Pancreas (tissue), 10 donors: ENCODE measurements at regions not wholly inside any gene's neighbourhood (a gene's known extent, or its start where the extent isn't known, plus 50 kb on each side); places are given as distances from the start of the nearest gene placed in this dataset.

Experiments
- ATAC-seq, 4 donors: fragments of 200-7000 bp; cut with Tn5 transposase; one replicate each; pipeline versions ENCODE4 v1.8.0 to v1.9.1; 2020; ENCODE audit warnings: mild to moderate bottlenecking in 4 of 4, moderate library complexity in 4 of 4
- DNase-seq, 6 donors: peaks; one replicate each; pipeline ENCODE4 v3.0.0-alpha.2; 2020
- FAIRE-seq: peaks from 2 replicates; lab custom pipeline; 2012; peaks lifted over from hg19 to GRCh38; lab: Jason Lieb, UNC
- H3K27ac ChIP-seq, 4 donors: fragments of 200-600 bp; sonication (generic); 1 replicate in 3 of 4; 2 replicates in 1 of 4; pipeline versions ENCODE4 v1.5.0 to v1.8.0; 2020
- H3K27me3 ChIP-seq, 4 donors: fragments of 200-600 bp; one replicate each; pipeline ENCODE4 v1.8.0; 2021
- H3K36me3 ChIP-seq, 3 donors: fragments of 200-600 bp; sonication (generic) in 1 of 3; one replicate each; pipeline versions ENCODE4 v1.5.0 to v1.8.0; 2020 to 2021
- H3K4me1 ChIP-seq, 3 donors: fragments of 200-600 bp; one replicate each; pipeline ENCODE4 v1.8.0; 2021
- H3K4me3 ChIP-seq, 4 donors: fragments of 200-600 bp; sonication (generic) in 2 of 4; one replicate each; pipeline versions ENCODE4 v1.5.0 to v1.8.0; 2020 to 2021
- H3K9me3 ChIP-seq, 4 donors: fragments of 200-600 bp; one replicate each; pipeline ENCODE4 v1.8.0; 2021
- CTCF ChIP-seq, 4 donors: fragments of 200-600 bp; sonication (generic) in 3 of 4; IDR thresholded peaks; one replicate each; pipeline versions ENCODE4 v1.5.0 to v1.8.0; 2021; ENCODE audit warnings: antibody characterized with exemption in 4 of 4
- WGBS, 2 donors: extraction: QIAGEN DNeasy Blood & Tissue Kit; methylation state at CpG; one replicate each; pipeline ENCODE4 v1.1.7; 2013; 5-methylcytosine and 5-hydroxymethylcytosine counted together
- intact Hi-C, 3 donors: fragments of 100-400 bp; cut with DNase I; formaldehyde crosslinking; loops; one replicate each; pipeline versions ENCODE4 v1.11.1 to v1.14.2; 2022
- donor health status: healthy with polysubstance abuse.
- donor health status: DM: no; HTN: no; CAD: no; lungs with moderate emphysema.
- donor health status: DM: no; HTN: no; CAD: no.
- donor health status: control.
- donor health status: control.
- donor health status: Bipolar disorder and iron deficiency.
- donor health status: DM: yes; HTN: yes; CAD: no.
- donor health status: DM: no; HTN: no; CAD: no.
- donor health status: DM: no; HTN: no; CAD: no.
- donor health status: DM: yes; HTN: yes; CAD: no.

DNA sequence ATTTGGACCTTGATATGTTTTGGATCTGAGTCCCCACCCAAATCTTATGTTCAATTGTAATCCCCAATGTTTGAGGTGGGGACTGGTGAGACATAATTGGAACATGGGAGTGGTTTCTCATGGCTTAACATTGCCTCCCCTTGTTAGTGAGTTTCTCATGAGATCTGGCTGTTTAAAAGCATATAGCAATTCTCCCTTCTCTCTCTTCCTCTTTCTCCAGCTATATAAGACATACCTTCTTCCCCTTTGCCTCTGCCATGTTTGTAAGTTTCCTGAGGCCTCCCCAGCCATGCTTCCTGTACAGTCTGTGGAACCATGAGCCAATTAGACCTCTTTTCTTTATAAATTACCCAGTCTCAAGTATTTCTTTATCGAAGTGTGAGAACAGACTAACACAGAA is 692.4 kb downstream of the KCNT2 start:
- WGBS, 2 donors = 68 to 90% methylated on average over 1 of the region's 1 CpG
- no peaks in the 10 kb centered on the region for H3K27me3 ChIP-seq
- no peak overlapping the region for H3K27ac ChIP-seq
- no peak overlapping the region for H3K4me3 ChIP-seq
- H3K4me1 ChIP-seq = no peaks in the 10 kb centered on the region
- no peak for TF ChIP-seq CTCF (IDR thresholded peaks at IDR 0.05)
- no peaks in the 10 kb centered on the region for H3K36me3 ChIP-seq
- DNase-seq (peak in 1 of 6 donors; percentile 7), FAIRE-seq (no peak), ATAC-seq (no peak)
- intact Hi-C loops = no loop called here
- H3K9me3 ChIP-seq = no peaks in the 10 kb centered on the region

GRCh38 chr1:195909061-195909460 is 699.2 kb downstream of the KCNT2 start:
- Histone ChIP-seq H3K27ac (no peak overlapping the region), H3K4me1 (no peaks in the 10 kb centered on the region), H3K36me3 (no peaks in the 10 kb centered on the region), H3K9me3 (no peaks in the 10 kb centered on the region), H3K27me3 (no peaks in the 10 kb centered on the region), H3K4me3 (no peak overlapping the region)
- FAIRE-seq (no peak), ATAC-seq (no peak), DNase-seq (no peak)
- TF ChIP-seq CTCF (IDR thresholded peaks at IDR 0.05) = no peak
- intact Hi-C loops = no loop called here
- 81 to 90% methylated on average over 6 of the region's 6 CpGs for WGBS, 2 donors

- no peak overlapping the region for H3K27ac ChIP-seq
- H3K27me3 ChIP-seq = no peaks in the 10 kb centered on the region
- H3K9me3 ChIP-seq = no peaks in the 10 kb centered on the region
- DNase-seq = no peak
- TF ChIP-seq CTCF (IDR thresholded peaks at IDR 0.05) = no peak
- H3K36me3 ChIP-seq = no peaks in the 10 kb centered on the region
- intact Hi-C loops = no loop called here
- H3K4me3 ChIP-seq = no peak overlapping the region
- H3K4me1 ChIP-seq = no peaks in the 10 kb centered on the region
- 50 to 53% methylated on average over 1 of the region's 1 CpG for WGBS, 2 donors
- no peak for FAIRE-seq
- ATAC-seq = no peak
These were observed 700.1 kb downstream of the KCNT2 start for GRCh38 chr1:195908121-195908520.

DNA sequence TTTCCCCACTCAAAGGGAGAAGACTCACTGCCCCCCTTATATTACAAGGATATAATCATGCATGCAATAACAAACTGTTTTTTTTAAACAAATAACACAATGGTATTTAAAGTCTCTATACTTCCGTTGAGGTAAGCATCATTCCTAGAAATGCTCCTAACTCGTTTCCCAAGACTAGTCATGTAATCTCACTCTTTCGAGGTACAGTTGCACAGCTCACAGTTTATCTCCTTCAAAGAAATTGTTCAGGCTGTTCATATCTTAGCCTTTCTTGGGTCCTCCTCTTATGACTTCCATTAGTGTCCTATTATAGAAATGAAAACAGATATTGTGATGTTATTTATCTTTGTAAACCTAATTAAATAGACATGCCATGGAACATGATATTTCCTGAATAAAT is 705.0 kb downstream of the KCNT2 start:
- no peaks in the 10 kb centered on the region for H3K9me3 ChIP-seq
- TF ChIP-seq CTCF (IDR thresholded peaks at IDR 0.05) = no peak
- H3K4me3 ChIP-seq = no peak overlapping the region
- DNase-seq = no peak
- intact Hi-C loops = no loop called here
- FAIRE-seq = no peak
- H3K36me3 ChIP-seq = no peaks in the 10 kb centered on the region
- no peak for ATAC-seq
- H3K4me1 ChIP-seq = no peaks in the 10 kb centered on the region
- H3K27me3 ChIP-seq = no peaks in the 10 kb centered on the region
- 48 to 56% methylated on average over 3 of the region's 3 CpGs for WGBS, 2 donors
- no peak overlapping the region for H3K27ac ChIP-seq

DNA sequence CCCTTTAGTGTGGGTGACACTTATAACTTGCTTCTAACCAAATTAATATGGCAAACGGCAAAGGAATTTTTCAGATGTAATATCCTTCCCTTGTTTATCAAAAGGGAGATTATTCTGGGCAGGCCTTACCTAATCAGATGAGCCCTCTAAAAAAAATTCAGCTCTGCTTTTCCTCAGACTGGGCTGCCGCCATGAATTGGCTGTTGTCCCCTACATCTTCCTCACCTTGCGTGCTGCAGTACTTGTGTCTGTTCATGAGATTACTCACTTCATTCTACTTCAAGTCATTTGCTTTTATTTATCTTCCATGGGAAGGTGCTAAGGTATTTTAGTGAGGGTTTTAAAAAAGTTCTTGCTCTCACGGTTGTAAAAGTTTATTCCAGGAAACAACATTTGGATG is 705.5 kb downstream of the KCNT2 start:
- DNase-seq (no peak), FAIRE-seq (no peak), ATAC-seq (no peak)
- 60 to 79% methylated on average over 4 of the region's 4 CpGs for WGBS, 2 donors
- no peak for TF ChIP-seq CTCF (IDR thresholded peaks at IDR 0.05)
- no peaks in the 10 kb centered on the region for H3K4me1 ChIP-seq
- no peaks in the 10 kb centered on the region for H3K36me3 ChIP-seq
- intact Hi-C loops = no loop called here
- H3K27ac ChIP-seq = no peak overlapping the region
- H3K4me3 ChIP-seq = no peak overlapping the region
- H3K9me3 ChIP-seq = no peaks in the 10 kb centered on the region
- H3K27me3 ChIP-seq = no peaks in the 10 kb centered on the region
